ENCODE measurements at regions not wholly inside any gene's neighbourhood (a gene's known extent, or its start where the extent isn't known, plus 50 kb on each side); places are given as distances from the start of the nearest gene placed in this dataset.

DNA sequence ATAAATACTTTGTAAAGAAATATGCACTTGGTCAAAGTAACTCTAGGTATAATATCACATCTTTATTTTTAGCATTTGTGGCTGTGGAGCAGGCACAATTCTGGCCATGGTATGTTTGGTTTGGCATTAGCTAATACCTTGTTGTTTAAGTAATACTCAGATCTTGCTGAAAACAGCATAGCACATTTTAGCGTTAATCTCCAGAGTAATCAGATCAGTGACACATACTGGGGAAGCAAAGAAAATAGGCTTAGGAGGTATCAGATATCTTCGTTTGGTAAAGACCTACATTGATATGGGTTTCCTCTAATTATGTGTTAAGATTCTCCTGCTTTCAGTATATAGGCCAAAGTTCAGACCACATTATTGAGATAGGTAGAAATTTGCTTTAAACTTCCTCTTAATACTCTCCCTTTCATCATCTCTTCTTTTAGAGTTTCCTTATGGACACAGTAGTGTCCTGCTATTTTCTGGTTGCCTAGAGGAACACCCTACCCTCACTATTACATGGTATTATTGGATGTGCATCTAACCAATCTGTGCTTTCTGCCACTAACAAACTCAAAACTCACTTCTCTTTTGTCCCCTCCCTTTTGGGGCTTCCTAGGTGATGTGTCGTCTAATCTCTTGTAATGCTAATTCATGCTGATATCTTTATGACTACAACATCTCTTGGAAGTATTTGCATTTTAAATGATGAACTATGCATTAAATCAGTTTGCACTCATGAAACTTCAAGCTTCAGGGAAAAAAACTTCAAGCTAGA is 437.3 kb upstream of the ADAMTSL1 start:
- no TSS peak for BruUV-seq (replicated peaks)
- dilution Hi-C loops (cut with MboI; ENCODE audit: extremely low pct_ligation_motif_present, low sequenced_read_pairs) (no loop called here), intact Hi-C loops (cut with micrococcal nuclease) (no loop called here)
- H4K20me1 ChIP-seq (replicated peaks; ENCODE audit: control insufficient read depth, extremely low read depth, insufficient read depth, low read length): no peaks in the 10 kb centered on the region
- FAIRE-seq (no peak), DNase-seq (ENCODE audit: low read depth, low spot score) (no peak)
- POLR2A ChIA-PET: no interaction called here
- H3K4me1 ChIP-seq (ENCODE audit: control insufficient read depth, extremely low read depth, insufficient read depth, low read length): no peaks in the 10 kb centered on the region
- no peak overlapping the region for H3K9ac ChIP-seq (replicated peaks; ENCODE audit: extremely low read depth, insufficient read depth, low read length)
- no peaks in the 10 kb centered on the region for H3K36me3 ChIP-seq (ENCODE audit: control insufficient read depth in 2 of 2, extremely low read depth in 1 of 2, insufficient read depth in 2 of 2, low read length in 2 of 2)
- no peak overlapping the region for H3K27ac ChIP-seq (ENCODE audit: insufficient read depth, low read depth, low read length)
- no peak overlapping the region for H3K4me2 ChIP-seq (ENCODE audit: insufficient read depth, low read length)
- TF ChIP-seq, protein P1, sequence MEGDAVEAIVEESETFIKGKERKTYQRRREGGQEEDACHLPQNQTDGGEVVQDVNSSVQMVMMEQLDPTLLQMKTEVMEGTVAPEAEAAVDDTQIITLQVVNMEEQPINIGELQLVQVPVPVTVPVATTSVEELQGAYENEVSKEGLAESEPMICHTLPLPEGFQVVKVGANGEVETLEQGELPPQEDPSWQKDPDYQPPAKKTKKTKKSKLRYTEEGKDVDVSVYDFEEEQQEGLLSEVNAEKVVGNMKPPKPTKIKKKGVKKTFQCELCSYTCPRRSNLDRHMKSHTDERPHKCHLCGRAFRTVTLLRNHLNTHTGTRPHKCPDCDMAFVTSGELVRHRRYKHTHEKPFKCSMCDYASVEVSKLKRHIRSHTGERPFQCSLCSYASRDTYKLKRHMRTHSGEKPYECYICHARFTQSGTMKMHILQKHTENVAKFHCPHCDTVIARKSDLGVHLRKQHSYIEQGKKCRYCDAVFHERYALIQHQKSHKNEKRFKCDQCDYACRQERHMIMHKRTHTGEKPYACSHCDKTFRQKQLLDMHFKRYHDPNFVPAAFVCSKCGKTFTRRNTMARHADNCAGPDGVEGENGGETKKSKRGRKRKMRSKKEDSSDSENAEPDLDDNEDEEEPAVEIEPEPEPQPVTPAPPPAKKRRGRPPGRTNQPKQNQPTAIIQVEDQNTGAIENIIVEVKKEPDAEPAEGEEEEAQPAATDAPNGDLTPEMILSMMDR (IDR thresholded peaks at IDR 0.05; ENCODE audit: extremely low read depth in 1 of 2, insufficient read depth in 1 of 2, low read depth in 1 of 2, low read length in 2 of 2): no peak
- no peak for TF ChIP-seq GATA2 (IDR thresholded peaks at IDR 0.05; ENCODE audit: insufficient read depth, insufficient read length, low read depth, low read length)
- TF ChIP-seq POLR2AphosphoS5 (IDR thresholded peaks at IDR 0.05; ENCODE audit: insufficient read depth, low read depth, low read length): no peak
- no peak for TF ChIP-seq EZH2 (IDR thresholded peaks at IDR 0.05; ENCODE audit: borderline replicate concordance, low read depth, low read length, severe bottlenecking)
- TF ChIP-seq FOS (IDR thresholded peaks at IDR 0.05; ENCODE audit: borderline replicate concordance, insufficient read depth, low read length): no peak
- no peak for TF ChIP-seq MYC (IDR thresholded peaks at IDR 0.05; ENCODE audit: low read depth, low read length)
- TF ChIP-seq, protein P2, sequence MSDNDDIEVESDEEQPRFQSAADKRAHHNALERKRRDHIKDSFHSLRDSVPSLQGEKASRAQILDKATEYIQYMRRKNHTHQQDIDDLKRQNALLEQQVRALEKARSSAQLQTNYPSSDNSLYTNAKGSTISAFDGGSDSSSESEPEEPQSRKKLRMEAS (IDR thresholded peaks at IDR 0.05; ENCODE audit: insufficient read depth, insufficient read length): no peak
- TF ChIP-seq POLR2A (IDR thresholded peaks at IDR 0.05; ENCODE audit: low read depth, low read length): no peak
- no peak for TF ChIP-seq JUN (IDR thresholded peaks at IDR 0.05; ENCODE audit: borderline replicate concordance, insufficient read depth, insufficient read length, low read depth)
- no peaks in the 10 kb centered on the region for H3K9me3 ChIP-seq (replicated peaks; ENCODE audit: control insufficient read depth, insufficient read depth, low read length)
- no peak overlapping the region for H3K4me3 ChIP-seq (replicated peaks in 1 of 3; ENCODE audit: insufficient read depth in 1 of 3, low read depth in 1 of 3, low read length in 3 of 3)
- H3K9me1 ChIP-seq (replicated peaks; ENCODE audit: control insufficient read depth, extremely low read depth, insufficient read depth, low read length): no peaks in the 10 kb centered on the region
- H2AFZ ChIP-seq (ENCODE audit: low read depth, low read length): no peak overlapping the region
- H3K79me2 ChIP-seq (ENCODE audit: control insufficient read depth, insufficient read depth, low read length): no peaks in the 10 kb centered on the region
- CTCF ChIA-PET: no interaction called here
- peaks cover 0 to 2% of the 10 kb centered on the region in 2 experiments for H3K27me3 ChIP-seq (ENCODE audit: control insufficient read depth in 2 of 2, insufficient read depth in 2 of 2, low read length in 2 of 2)
